K562 (cell line): ENCODE measurements at regions not wholly inside any gene's neighbourhood (a gene's known extent, or its start where the extent isn't known, plus 50 kb on each side); places are given as distances from the start of the nearest gene placed in this dataset.

Source experiments
- PHB ChIP-seq: fragments of 250-450 bp; sonication (Bioruptor Pico); IDR thresholded peaks from 2 replicates; pipeline ENCODE4 v1.5.0; 2021
- RFX5 ChIP-seq: IDR thresholded peaks from 2 replicates; pipeline ENCODE4 v1.6.1; 2011; ENCODE audit warnings: low read depth, mild to moderate bottlenecking, improper control_type of control experiment, low read length
- SIX5 ChIP-seq, 2 experiments: IDR thresholded peaks; 2 replicates each; pipeline ENCODE4 v1.6.1; 2011; ENCODE audit warnings: low read length in 2 of 2, borderline replicate concordance in 1 of 2, low read depth in 1 of 2, mild to moderate bottlenecking in 1 of 2, moderate library complexity in 1 of 2; ENCODE audit not compliant: insufficient read depth in 1 of 2

DNA sequence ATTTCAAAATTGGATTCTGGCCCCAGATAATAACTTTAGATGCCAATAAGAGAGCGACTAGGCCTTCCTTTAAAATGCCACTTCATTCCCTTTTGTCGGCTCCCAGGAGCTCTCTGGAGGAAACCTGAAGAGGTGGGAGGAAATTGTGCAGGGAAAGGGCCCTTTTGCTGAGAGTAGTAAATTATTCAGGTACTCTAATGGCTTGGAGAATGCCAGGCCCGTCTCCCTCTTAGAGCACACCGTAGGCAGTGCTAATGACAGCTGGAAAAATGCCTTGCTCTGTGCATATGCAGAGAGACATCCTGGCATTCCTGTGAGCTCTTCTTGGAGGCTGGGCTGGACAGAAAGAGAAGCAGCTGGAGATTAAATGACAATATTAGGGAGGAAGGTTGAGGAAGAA is 115.0 kb upstream of the RPH3A start:
- no peak for TF ChIP-seq RFX5
- no peak for TF ChIP-seq PHB (CRISPR knock-in tag)
- no peak for TF ChIP-seq SIX5 (IDR thresholded peaks at IDR 0.05; ENCODE audit: borderline replicate concordance in 1 of 2, insufficient read depth in 1 of 2, low read depth in 1 of 2, low read length in 2 of 2)
